HCT116 (cell line): ENCODE measurements at regions not wholly inside any gene's neighbourhood (a gene's known extent, or its start where the extent isn't known, plus 50 kb on each side); places are given as distances from the start of the nearest gene placed in this dataset.
"Not testable (repeated sequence)": the region's sequence is repeated elsewhere in the genome, so short reads cannot be mapped to it uniquely, and the experiment has no call there.

Experiments
- EZH2 ChIP-seq: fragments of 200-600 bp; sonication (generic); IDR thresholded peaks from 2 replicates; pipeline ENCODE4 v1.6.1; 2017; ENCODE audit warnings: antibody characterized with exemption, mixed run types
- ZFX ChIP-seq: fragments of 450-650 bp; IDR thresholded peaks from 2 replicates; pipeline ENCODE4 v1.6.1; 2017
- TF ChIP-seq, protein P1 (sequence below), 3 experiments: fragments of 200-600 bp in 1 of 3; sonication (generic) in 1 of 3; IDR thresholded peaks in 2 of 3; conservative IDR thresholded peaks in 1 of 3; 2 replicates each; pipeline ENCODE4 v1.5.1; 2012 to 2017; ENCODE audit warnings: low read depth in 2 of 3, low read length in 2 of 3, antibody characterized with exemption in 1 of 3, borderline replicate concordance in 1 of 3, control low read depth in 1 of 3, mild to moderate bottlenecking in 1 of 3, mixed read lengths in 1 of 3, mixed run types in 1 of 3, moderate library complexity in 1 of 3; ENCODE audit not compliant: insufficient read depth in 1 of 3

- not testable (repeated sequence) for TF ChIP-seq EZH2, ZFX
- TF ChIP-seq, protein P1, sequence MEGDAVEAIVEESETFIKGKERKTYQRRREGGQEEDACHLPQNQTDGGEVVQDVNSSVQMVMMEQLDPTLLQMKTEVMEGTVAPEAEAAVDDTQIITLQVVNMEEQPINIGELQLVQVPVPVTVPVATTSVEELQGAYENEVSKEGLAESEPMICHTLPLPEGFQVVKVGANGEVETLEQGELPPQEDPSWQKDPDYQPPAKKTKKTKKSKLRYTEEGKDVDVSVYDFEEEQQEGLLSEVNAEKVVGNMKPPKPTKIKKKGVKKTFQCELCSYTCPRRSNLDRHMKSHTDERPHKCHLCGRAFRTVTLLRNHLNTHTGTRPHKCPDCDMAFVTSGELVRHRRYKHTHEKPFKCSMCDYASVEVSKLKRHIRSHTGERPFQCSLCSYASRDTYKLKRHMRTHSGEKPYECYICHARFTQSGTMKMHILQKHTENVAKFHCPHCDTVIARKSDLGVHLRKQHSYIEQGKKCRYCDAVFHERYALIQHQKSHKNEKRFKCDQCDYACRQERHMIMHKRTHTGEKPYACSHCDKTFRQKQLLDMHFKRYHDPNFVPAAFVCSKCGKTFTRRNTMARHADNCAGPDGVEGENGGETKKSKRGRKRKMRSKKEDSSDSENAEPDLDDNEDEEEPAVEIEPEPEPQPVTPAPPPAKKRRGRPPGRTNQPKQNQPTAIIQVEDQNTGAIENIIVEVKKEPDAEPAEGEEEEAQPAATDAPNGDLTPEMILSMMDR (IDR thresholded peaks at IDR 0.05 in 2 of 3, conservative IDR thresholded peaks at IDR 0.05 in 1 of 3; ENCODE audit: borderline replicate concordance in 1 of 3, insufficient read depth in 1 of 3, low read depth in 2 of 3, low read length in 2 of 3), result not testable (repeated sequence)
These were observed 66.3 kb upstream of the PAM start for GRCh38 chr5:102688581-102689342.
